A673 (cell line): ENCODE measurements at regions not wholly inside any gene's neighbourhood (a gene's known extent, or its start where the extent isn't known, plus 50 kb on each side); places are given as distances from the start of the nearest gene placed in this dataset.

Source experiments
- BruUV-seq: library from RNA; stranded (reverse); fragments of 400-500 nt; replicated peaks from 2 replicates; lab custom pipeline; 2021; lab: Mats Ljungman, UMichigan
- CTCF ChIA-PET: fragments of 300-600 bp; sonication (Branson Sonifier 250); formaldehyde crosslinking; loops from one replicate; lab custom pipeline; 2022; ENCODE audit warnings: antibody characterized with exemption; lab: Charles Lee
- POLR2A ChIA-PET: fragments of 300-600 bp; sonication (Branson Sonifier 250); formaldehyde crosslinking; loops from one replicate; lab custom pipeline; 2022; ENCODE audit warnings: antibody characterized with exemption; ENCODE audit not compliant: low non-redundant PET; lab: Charles Lee
- DNase-seq: peaks from one replicate; pipeline ENCODE4 v3.0.0-alpha.2; 2015; ENCODE audit warnings: low spot score
- H3K27ac ChIP-seq: fragments of 200-600 bp; sonication (generic); 2 replicates; pipeline ENCODE4 v1.5.1; 2016; ENCODE audit warnings: mixed run types, low read depth, mild to moderate bottlenecking, mixed read lengths, antibody characterized with exemption, low read length; ENCODE audit not compliant: poor library complexity, severe bottlenecking
- H3K27me3 ChIP-seq: fragments of 200-600 bp; sonication (generic); replicated peaks from 2 replicates; pipeline ENCODE4 v1.6.1; 2017; ENCODE audit warnings: mixed run types, low read depth, mild to moderate bottlenecking, mixed read lengths, antibody characterized with exemption, low read length; ENCODE audit not compliant: insufficient read depth, poor library complexity
- H3K36me3 ChIP-seq: fragments of 200-600 bp; sonication (generic); 2 replicates; pipeline ENCODE4 v1.6.1; 2016; ENCODE audit warnings: mixed run types, mild to moderate bottlenecking, mixed read lengths, antibody characterized with exemption, low read length; ENCODE audit not compliant: insufficient read depth, poor library complexity, severe bottlenecking
- H3K4me1 ChIP-seq: fragments of 200-600 bp; sonication (generic); 2 replicates; pipeline ENCODE4 v1.6.1; 2017; ENCODE audit warnings: mixed run types, mild to moderate bottlenecking, mixed read lengths, antibody characterized with exemption, low read length; ENCODE audit not compliant: insufficient read depth, poor library complexity, severe bottlenecking
- H3K4me3 ChIP-seq: fragments of 200-600 bp; sonication (generic); 2 replicates; pipeline ENCODE4 v1.5.1; 2016; ENCODE audit warnings: low read depth, mixed run types, mild to moderate bottlenecking, mixed read lengths, low read length; ENCODE audit not compliant: poor library complexity, severe bottlenecking
- H3K9me3 ChIP-seq: fragments of 200-600 bp; sonication (generic); 2 replicates; pipeline ENCODE4 v1.6.1; 2016; ENCODE audit warnings: mixed run types, low read depth, mild to moderate bottlenecking, mixed read lengths, antibody characterized with exemption, low read length; ENCODE audit not compliant: poor library complexity, severe bottlenecking
- EZH2 ChIP-seq: fragments of 200-600 bp; sonication (generic); IDR thresholded peaks from 2 replicates; pipeline ENCODE4 v1.6.1; 2017; ENCODE audit warnings: borderline replicate concordance, low read depth, mild to moderate bottlenecking, mixed read lengths, antibody characterized with exemption, low read length; ENCODE audit not compliant: poor library complexity, severe bottlenecking
- intact Hi-C: fragments of 100-400 bp; cut with micrococcal nuclease; formaldehyde crosslinking; loops from one replicate; pipeline ENCODE4 v1.10.0; 2022; ENCODE audit not compliant: unreplicated experiment
- TF ChIP-seq, protein P1 (sequence below): fragments of 300-800, 200-600 bp; sonication (generic); conservative IDR thresholded peaks from 2 replicates; pipeline ENCODE4 v1.5.1; 2017; ENCODE audit warnings: low read depth, mild to moderate bottlenecking, antibody characterized with exemption, low read length, moderate library complexity, mixed read lengths

DNA sequence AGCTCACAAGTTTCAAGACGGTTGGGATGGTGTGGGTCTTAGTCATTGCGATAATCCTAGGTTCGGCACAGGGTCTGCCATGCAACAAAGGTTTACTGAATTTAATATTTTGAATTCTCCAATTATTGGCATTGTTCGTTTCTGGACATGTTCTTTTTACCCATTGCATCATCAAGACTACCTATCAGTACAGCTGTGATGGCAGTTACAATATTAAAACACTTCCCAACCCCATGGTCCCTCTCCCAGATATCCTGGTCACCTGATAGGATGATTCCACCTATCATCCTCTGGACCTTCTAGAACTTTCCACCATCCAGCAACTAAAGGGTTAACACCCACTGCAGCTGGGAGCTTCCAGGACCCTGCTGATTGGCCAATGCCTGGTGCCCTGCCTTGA is 377.8 kb upstream of the PRKCQ start:
- no peak overlapping the region for H3K4me3 ChIP-seq
- BruUV-seq = no TSS peak
- intact Hi-C loops = no loop called here
- CTCF ChIA-PET = no interaction called here
- TF ChIP-seq, protein P1, sequence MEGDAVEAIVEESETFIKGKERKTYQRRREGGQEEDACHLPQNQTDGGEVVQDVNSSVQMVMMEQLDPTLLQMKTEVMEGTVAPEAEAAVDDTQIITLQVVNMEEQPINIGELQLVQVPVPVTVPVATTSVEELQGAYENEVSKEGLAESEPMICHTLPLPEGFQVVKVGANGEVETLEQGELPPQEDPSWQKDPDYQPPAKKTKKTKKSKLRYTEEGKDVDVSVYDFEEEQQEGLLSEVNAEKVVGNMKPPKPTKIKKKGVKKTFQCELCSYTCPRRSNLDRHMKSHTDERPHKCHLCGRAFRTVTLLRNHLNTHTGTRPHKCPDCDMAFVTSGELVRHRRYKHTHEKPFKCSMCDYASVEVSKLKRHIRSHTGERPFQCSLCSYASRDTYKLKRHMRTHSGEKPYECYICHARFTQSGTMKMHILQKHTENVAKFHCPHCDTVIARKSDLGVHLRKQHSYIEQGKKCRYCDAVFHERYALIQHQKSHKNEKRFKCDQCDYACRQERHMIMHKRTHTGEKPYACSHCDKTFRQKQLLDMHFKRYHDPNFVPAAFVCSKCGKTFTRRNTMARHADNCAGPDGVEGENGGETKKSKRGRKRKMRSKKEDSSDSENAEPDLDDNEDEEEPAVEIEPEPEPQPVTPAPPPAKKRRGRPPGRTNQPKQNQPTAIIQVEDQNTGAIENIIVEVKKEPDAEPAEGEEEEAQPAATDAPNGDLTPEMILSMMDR = no peak
- no peak for TF ChIP-seq EZH2
- DNase-seq = no peak
- no peak overlapping the region for H3K27ac ChIP-seq
- H3K4me1 ChIP-seq = no peaks in the 10 kb centered on the region
- POLR2A ChIA-PET = no interaction called here
- H3K27me3 ChIP-seq = peaks cover 57% of the 10 kb centered on the region
- no peaks in the 10 kb centered on the region for H3K36me3 ChIP-seq
- H3K9me3 ChIP-seq = no peaks in the 10 kb centered on the region

DNA sequence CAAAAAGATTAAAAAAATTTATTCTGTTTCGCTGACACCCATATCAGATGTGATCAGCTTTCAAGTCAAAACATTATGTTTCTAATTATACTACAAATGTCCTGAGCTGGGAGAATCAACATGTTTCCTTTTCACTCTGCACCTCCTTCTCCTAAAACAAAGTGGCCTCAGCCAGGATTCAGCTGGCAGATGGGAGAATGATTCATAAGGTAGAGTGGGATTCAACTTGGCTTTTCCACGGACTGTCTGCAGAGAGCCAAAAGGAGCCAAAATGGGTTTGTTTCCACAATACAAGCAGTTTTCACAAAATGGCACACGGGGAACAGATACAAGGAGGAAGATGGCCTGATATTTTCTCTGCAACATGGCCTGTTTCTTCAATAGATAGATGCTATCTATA is 376.5 kb upstream of the PRKCQ start:
- Histone ChIP-seq H3K27me3 (peaks cover 47% of the 10 kb centered on the region), H3K36me3 (no peaks in the 10 kb centered on the region), H3K4me3 (no peak overlapping the region), H3K27ac (no peak overlapping the region), H3K9me3 (no peaks in the 10 kb centered on the region), H3K4me1 (no peaks in the 10 kb centered on the region)
- BruUV-seq = no TSS peak
- ChIA-PET POLR2A (no interaction called here), CTCF (no interaction called here)
- TF ChIP-seq EZH2 = no peak
- TF ChIP-seq, protein P1 = no peak
- DNase-seq = no peak
- intact Hi-C loops = no loop called here

DNA sequence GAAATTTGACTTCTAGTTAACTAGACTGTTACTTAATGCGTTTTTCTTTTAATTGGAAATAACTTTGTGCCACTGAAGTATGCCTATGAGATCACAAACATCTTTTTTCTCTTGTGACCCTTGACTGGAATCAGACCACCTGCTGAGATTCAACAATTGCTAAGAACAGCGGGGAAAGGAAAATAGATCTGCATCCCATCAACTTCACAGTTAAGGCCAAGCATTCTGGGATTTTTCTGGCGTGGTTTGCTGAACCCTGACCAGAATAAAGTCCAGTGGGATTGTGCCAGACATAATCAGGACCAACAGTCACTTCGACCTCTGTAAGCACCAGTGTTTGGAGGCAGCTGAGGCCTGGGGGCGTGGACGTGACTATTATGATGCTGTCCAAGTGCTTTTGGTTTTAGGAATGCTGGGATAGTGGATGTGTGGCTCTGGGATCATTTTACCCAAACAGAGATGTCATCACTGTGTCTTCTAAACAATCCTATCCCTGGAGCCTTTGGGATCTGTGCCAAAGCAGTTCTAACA is 373.3 kb upstream of the PRKCQ start:
- BruUV-seq = no TSS peak
- no peaks in the 10 kb centered on the region for H3K9me3 ChIP-seq
- TF ChIP-seq EZH2 = no peak
- TF ChIP-seq, protein P1 = no peak
- ChIA-PET POLR2A (no interaction called here), CTCF (no interaction called here)
- DNase-seq = no peak
- peaks cover 25% of the 10 kb centered on the region for H3K27me3 ChIP-seq
- H3K36me3 ChIP-seq = no peaks in the 10 kb centered on the region
- H3K27ac ChIP-seq = no peak overlapping the region
- no peak overlapping the region for H3K4me3 ChIP-seq
- intact Hi-C loops = no loop called here
- no peaks in the 10 kb centered on the region for H3K4me1 ChIP-seq
